HL-60 (cell line): ENCODE measurements at regions not wholly inside any gene's neighbourhood (a gene's known extent, or its start where the extent isn't known, plus 50 kb on each side); places are given as distances from the start of the nearest gene placed in this dataset.

Experiments
- CTCF ChIP-seq: IDR thresholded peaks from one replicate; pipeline ENCODE4 v1.5.1; 2011; ENCODE audit warnings: low read length, control low read depth, inconsistent platforms; ENCODE audit not compliant: insufficient read depth
- POLR2AphosphoS5 ChIP-seq: IDR thresholded peaks from 2 replicates; pipeline ENCODE4 v1.6.1; 2012; ENCODE audit warnings: low read depth
- REST ChIP-seq: IDR thresholded peaks from 2 replicates; pipeline ENCODE4 v1.6.1; 2012; ENCODE audit warnings: low read depth; ENCODE audit not compliant: insufficient replicate concordance
- SPI1 ChIP-seq: IDR thresholded peaks from 2 replicates; pipeline ENCODE4 v1.6.1; 2012; ENCODE audit warnings: low read depth, mild to moderate bottlenecking, borderline replicate concordance

- TF ChIP-seq CTCF (no peak), POLR2AphosphoS5 (no peak), SPI1 (no peak), REST (no peak)
Measured at GRCh38 chr3:147099076-147099475, 307.3 kb downstream of the ZIC4 start.
